ENCODE measurements at regions not wholly inside any gene's neighbourhood (a gene's known extent, or its start where the extent isn't known, plus 50 kb on each side); places are given as distances from the start of the nearest gene placed in this dataset.

DNA sequence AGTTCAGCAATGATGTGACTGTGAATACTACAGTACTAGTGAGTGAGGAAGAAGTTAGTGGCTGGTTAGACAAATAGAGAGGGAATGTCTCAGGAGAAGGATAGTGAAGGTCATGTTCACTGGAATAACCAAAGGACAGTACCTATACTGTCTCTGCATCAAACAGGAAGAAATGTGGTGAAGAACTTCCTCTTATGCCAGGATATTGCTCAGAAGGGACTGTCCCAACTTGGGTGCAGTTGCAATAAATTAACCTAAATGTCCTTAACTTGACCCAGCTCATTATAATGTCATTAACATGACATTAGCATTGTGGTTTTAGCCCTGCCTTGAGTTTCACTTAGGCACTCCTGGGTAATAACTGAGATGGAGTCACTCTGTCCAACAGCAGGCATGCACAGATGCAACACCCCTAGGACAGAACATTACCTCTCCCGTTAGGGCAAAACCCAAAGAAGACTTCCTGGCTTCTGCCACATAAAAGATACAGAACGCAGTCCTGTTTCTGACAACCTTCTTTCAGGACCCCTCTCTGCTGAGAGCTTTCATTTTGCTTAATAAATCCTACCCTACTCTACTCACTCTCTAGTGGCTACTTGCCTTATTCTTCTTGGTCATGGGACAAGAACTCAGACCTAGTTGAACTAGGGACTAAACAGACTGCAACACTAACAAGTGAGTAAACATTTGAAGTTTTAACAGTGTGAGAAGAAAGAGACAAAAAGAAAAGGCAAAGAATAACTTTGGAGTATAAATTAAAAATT is 1591.6 kb upstream of the MIR17HG start:
- TF ChIP-seq, protein P1, sequence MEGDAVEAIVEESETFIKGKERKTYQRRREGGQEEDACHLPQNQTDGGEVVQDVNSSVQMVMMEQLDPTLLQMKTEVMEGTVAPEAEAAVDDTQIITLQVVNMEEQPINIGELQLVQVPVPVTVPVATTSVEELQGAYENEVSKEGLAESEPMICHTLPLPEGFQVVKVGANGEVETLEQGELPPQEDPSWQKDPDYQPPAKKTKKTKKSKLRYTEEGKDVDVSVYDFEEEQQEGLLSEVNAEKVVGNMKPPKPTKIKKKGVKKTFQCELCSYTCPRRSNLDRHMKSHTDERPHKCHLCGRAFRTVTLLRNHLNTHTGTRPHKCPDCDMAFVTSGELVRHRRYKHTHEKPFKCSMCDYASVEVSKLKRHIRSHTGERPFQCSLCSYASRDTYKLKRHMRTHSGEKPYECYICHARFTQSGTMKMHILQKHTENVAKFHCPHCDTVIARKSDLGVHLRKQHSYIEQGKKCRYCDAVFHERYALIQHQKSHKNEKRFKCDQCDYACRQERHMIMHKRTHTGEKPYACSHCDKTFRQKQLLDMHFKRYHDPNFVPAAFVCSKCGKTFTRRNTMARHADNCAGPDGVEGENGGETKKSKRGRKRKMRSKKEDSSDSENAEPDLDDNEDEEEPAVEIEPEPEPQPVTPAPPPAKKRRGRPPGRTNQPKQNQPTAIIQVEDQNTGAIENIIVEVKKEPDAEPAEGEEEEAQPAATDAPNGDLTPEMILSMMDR (IDR thresholded peaks at IDR 0.05; ENCODE audit: low read depth, low read length): no peak

DNA sequence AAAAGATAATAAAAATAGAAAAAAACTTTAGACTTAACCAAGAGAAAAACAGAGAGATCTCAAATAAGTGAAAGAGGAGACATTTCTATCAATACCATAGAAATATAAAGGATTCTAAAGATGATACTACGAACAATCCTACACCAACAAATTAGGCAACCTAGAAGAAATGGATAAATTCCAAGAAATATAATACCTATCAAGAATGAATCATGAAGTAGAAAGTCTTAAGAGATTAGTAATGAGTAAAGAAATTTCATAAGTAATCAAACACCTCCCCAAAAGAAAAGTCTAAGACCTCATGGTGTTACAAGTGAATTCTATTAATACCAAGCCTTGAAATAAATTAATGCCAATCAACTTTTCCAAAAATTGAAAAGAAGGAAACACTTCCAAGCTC is 1584.5 kb upstream of the MIR17HG start:
- DNase-seq (ENCODE audit: extremely low read depth, low read depth): no peak
- TF ChIP-seq, protein P1 (IDR thresholded peaks at IDR 0.05; ENCODE audit: low read depth, low read length): no peak

More for the DNA sequence above, 1591.6 kb upstream of the MIR17HG start:
- DNase-seq (ENCODE audit: extremely low read depth, low read depth): no peak

DNA sequence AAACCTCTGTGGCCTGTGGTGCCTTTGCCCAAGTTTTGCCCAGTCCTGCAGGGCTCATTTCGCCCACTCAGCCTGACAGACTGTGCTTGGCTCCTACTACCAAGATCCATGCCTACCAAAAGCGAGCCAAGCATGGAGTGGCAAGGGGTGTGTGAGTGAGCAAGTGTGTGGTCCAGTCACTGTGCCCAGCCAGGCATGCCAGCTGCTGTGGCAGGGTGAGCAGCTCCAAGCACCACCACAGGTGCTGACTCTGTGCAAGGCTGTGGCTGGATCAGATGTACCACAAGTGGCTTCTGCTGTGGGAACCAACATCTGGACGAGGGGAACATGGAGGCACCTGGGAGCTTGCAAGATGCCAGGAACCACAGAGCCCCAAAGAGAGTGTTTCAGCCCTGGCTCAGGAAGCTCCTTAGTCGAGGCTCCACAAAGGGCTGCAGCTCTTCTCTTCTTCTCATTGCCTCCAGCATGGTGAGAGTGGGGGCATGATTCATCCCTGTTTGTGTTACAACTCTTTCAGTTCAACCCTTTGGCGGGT is 1564.2 kb upstream of the MIR17HG start:
- DNase-seq (ENCODE audit: extremely low read depth, low read depth): no peak
- TF ChIP-seq, protein P1 (IDR thresholded peaks at IDR 0.05; ENCODE audit: low read depth, low read length): no peak

DNA sequence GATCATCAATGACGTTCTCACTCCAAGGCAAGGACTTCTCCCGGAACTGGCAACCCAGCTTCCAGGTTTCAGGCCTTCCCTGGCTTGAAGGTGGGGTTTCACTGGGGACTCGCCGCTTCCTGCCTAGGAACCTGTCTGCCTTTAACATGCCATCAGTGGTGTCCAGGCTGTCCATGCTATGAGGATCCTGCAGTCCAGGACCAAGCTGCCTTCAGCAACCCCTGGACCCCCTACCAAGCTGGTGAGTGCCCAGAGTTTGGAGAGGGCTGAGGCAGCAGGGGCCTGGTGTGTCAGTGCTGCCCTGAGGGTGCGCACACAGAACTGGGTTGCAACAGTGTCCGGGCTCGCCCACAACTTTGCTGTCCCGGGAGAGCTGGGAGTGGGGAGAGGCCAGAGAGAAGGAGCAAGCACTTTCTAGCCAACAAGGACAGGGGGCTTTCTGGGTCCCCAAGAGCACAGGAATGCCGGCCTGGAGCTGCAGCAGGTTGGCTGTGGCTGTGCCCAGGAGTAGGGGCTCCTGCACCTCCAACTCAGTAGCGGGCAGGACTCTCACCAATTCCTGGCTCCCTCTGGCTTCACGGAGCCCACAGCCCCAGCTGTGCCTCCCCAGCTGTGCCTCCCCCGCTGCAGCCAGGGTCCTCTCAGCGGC is 1563.2 kb upstream of the MIR17HG start:
- TF ChIP-seq, protein P1 (IDR thresholded peaks at IDR 0.05; ENCODE audit: low read depth, low read length): no peak
- no peak for DNase-seq (ENCODE audit: extremely low read depth, low read depth)

DNA sequence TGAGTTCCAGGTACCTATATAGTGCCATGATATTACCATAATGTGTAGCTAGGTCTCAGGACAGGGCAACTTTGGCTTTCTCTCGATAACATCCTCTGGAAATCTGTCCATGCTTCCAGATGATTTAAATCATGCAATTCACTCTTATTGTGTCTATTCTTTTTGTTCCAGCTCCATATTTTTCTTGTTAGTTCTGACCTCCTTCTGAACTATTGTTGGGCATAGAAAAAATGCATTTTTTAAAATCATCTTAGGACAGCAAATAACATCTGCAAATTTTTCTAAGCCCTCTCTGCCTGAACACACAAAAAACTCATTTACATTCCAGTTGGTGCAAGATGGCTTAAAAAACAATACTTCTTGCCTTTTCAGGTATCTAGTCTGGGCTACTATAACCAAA is 1561.0 kb upstream of the MIR17HG start:
- TF ChIP-seq, protein P1 (IDR thresholded peaks at IDR 0.05; ENCODE audit: low read depth, low read length): no peak
- DNase-seq (ENCODE audit: extremely low read depth, low read depth): no peak

DNA sequence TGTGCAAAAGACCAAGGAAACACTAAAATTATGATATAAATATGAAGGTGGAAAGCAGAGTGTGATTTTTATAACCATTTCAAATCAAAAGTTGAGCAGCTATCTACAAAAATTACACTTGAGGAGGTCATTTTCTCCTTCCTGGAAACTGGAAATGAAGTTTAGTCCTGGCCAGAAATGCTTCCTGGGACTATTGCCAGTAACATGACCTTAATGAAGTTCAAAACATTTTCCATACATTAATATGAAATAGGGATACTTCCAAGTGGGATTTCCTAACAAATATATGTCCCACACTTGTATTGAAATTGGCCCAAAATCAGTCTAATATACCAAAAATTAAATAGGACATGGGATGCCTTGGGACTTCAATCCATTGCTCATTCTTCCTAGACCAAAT is 1556.8 kb upstream of the MIR17HG start:
- DNase-seq (ENCODE audit: extremely low read depth, low read depth): no peak
- TF ChIP-seq, protein P1 (IDR thresholded peaks at IDR 0.05; ENCODE audit: low read depth, low read length): no peak

DNA sequence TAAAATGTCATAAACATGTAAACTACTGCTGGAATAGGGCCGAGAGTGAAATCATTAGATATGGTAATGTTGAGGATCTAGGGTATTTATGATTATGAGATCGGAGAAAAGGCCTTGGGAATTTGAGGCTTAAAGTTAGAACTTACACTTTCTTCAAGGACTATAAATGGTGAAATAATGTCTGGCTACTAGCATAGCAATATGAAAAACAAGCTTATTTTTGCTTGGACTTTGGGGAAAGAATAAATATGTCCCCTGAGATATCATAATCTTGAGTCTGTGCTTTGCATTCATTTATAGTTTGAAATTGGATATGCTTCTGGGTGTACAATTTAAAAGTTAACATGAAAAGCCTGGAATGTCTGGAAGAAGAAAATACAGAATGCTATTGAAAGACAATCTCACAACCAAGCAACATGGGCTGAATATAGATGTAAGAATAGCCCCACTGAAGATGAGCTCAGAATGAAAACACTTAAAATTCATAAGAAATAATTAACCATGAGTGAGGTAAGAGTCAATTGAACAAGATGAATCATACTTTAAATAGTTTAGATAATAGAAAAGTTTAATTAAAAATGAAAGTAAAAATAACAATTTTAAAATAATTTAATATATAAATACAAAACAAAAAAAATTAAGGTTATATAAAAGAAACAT is 1555.4 kb upstream of the MIR17HG start:
- TF ChIP-seq, protein P1 (IDR thresholded peaks at IDR 0.05; ENCODE audit: low read depth, low read length): no peak
- no peak for DNase-seq (ENCODE audit: extremely low read depth, low read depth)

Measured in AG09319 (cell line).